OCI-LY1 (cell line): ENCODE measurements at regions not wholly inside any gene's neighbourhood (a gene's known extent, or its start where the extent isn't known, plus 50 kb on each side); places are given as distances from the start of the nearest gene placed in this dataset.
A peak's percentile ranks its signal among the peaks of the same experiment; 100 is the strongest.

Experiments
- H2AFZ ChIP-seq: fragments of 200-600 bp; sonication (generic), shearing (Covaris generic); 2 replicates; pipeline ENCODE4 v1.6.0; 2014; ENCODE audit warnings: antibody characterized with exemption, mild to moderate bottlenecking, low read length
- H3F3A ChIP-seq: fragments of 200-600 bp; sonication (generic), shearing (Covaris generic); 2 replicates; pipeline ENCODE4 v1.6.0; 2014; ENCODE audit warnings: mild to moderate bottlenecking, antibody characterized with exemption, low read length, moderate library complexity; ENCODE audit not compliant: insufficient read depth
- H3K27ac ChIP-seq: fragments of 200-600 bp; sonication (generic); 2 replicates; pipeline ENCODE4 v1.5.1; 2014; ENCODE audit warnings: low read length, mixed run types, mild to moderate bottlenecking, low read depth; ENCODE audit not compliant: poor library complexity, severe bottlenecking
- H3K27me3 ChIP-seq: fragments of 200-600 bp; sonication (generic); 2 replicates; pipeline ENCODE4 v1.6.0; 2014; ENCODE audit warnings: antibody characterized with exemption, mild to moderate bottlenecking, low read length, moderate library complexity; ENCODE audit not compliant: insufficient read depth
- H3K36me3 ChIP-seq: fragments of 200-600 bp; sonication (generic); 2 replicates; pipeline ENCODE4 v1.6.1; 2014; ENCODE audit warnings: mild to moderate bottlenecking, antibody characterized with exemption, low read length, moderate library complexity, mixed read lengths; ENCODE audit not compliant: insufficient read depth
- H3K4me1 ChIP-seq: fragments of 200-600 bp; sonication (generic); 2 replicates; pipeline ENCODE4 v1.5.1; 2014; ENCODE audit warnings: mild to moderate bottlenecking, low read length, moderate library complexity; ENCODE audit not compliant: insufficient read depth, severe bottlenecking
- H3K4me2 ChIP-seq: fragments of 200-600 bp; sonication (generic), shearing (Covaris generic); 2 replicates; pipeline ENCODE4 v1.6.1; 2014; ENCODE audit warnings: low read length
- H3K4me3 ChIP-seq: fragments of 200-600 bp; sonication (generic); 2 replicates; pipeline ENCODE4 v1.5.1; 2014; ENCODE audit warnings: low read length, low read depth, mild to moderate bottlenecking, mixed read lengths; ENCODE audit not compliant: poor library complexity, severe bottlenecking
- H3K79me2 ChIP-seq: fragments of 200-600 bp; shearing (Covaris generic); 2 replicates; pipeline ENCODE4 v1.6.1; 2016; ENCODE audit warnings: mixed run types, low read length, mixed read lengths; ENCODE audit not compliant: insufficient read depth
- H3K9ac ChIP-seq: fragments of 200-600 bp; sonication (generic), shearing (Covaris generic); 2 replicates; pipeline ENCODE4 v1.6.1; 2014; ENCODE audit warnings: mild to moderate bottlenecking, low read length, mixed read lengths
- H3K9me2 ChIP-seq: fragments of 200-600 bp; sonication (generic), shearing (Covaris generic); 2 replicates; pipeline ENCODE4 v1.6.1; 2014; ENCODE audit warnings: low read depth, mild to moderate bottlenecking, low read length, mixed read lengths
- H3K9me3 ChIP-seq: fragments of 200-600 bp; shearing (Covaris generic); 2 replicates; pipeline ENCODE4 v1.6.1; 2014; ENCODE audit warnings: low read length, mixed read lengths
- H4K20me1 ChIP-seq: fragments of 200-600 bp; sonication (generic), shearing (Covaris generic); 2 replicates; pipeline ENCODE4 v1.6.0; 2016; ENCODE audit warnings: mild to moderate bottlenecking, low read length; ENCODE audit not compliant: insufficient read depth
- EZH2 ChIP-seq: fragments of 200-600 bp; sonication (generic), shearing (Covaris generic); IDR thresholded peaks from 2 replicates; pipeline ENCODE4 v1.8.0; 2017; ENCODE audit warnings: borderline replicate concordance, mixed run types, mild to moderate bottlenecking, antibody characterized with exemption, low read length, moderate library complexity, mixed read lengths
- TF ChIP-seq, protein P1 (sequence below): fragments of 200-600 bp; sonication (generic), shearing (Covaris generic); IDR thresholded peaks from 2 replicates; pipeline ENCODE4 v1.5.1; 2017; ENCODE audit warnings: mild to moderate bottlenecking, antibody characterized with exemption, low read length, moderate library complexity, mixed read lengths

DNA sequence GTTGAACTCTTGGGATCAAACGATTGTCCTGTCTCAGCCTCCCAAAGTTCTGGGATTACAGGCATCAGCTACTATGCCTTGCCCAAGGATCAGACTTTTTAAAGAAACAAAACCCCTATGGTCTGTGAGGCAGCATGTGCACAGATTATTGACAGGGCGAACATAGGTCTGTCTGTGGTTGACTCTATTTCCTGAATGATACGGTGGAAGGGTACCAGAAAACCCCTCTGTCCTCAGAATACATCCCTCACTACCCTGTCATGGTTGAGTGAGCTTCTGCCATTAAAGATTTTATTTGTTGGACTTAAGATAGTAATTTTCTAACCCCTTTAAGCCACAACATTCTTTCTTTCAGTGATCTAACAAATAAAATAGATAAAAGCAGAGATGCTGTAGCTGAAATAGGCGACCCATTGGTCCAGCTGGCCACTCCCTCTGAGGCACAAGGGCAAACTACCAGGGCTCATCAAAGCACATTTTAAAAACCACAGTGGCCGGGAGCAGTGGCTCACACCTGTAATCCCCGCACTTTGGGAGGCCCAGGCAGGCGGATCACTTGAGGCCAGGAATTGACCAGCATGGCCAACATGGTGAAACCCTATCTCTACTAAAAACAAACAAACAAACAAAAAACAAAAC, 84.9 kb upstream of the ANKRD55 start:
- Histone ChIP-seq H2AFZ (no peak overlapping the region), H3K79me2 (no peaks in the 10 kb centered on the region), H3K9ac (no peak overlapping the region), H3K4me3 (no peak overlapping the region), H3K9me2 (no peaks in the 10 kb centered on the region), H3F3A (no peaks in the 10 kb centered on the region), H3K9me3 (no peaks in the 10 kb centered on the region), H4K20me1 (no peaks in the 10 kb centered on the region), H3K27me3 (no peaks in the 10 kb centered on the region), H3K4me1 (peaks cover 9% of the 10 kb centered on the region), H3K4me2 (no peak overlapping the region), H3K36me3 (no peaks in the 10 kb centered on the region), H3K27ac (no peak overlapping the region)
- no peak for TF ChIP-seq EZH2
- TF ChIP-seq, protein P1, sequence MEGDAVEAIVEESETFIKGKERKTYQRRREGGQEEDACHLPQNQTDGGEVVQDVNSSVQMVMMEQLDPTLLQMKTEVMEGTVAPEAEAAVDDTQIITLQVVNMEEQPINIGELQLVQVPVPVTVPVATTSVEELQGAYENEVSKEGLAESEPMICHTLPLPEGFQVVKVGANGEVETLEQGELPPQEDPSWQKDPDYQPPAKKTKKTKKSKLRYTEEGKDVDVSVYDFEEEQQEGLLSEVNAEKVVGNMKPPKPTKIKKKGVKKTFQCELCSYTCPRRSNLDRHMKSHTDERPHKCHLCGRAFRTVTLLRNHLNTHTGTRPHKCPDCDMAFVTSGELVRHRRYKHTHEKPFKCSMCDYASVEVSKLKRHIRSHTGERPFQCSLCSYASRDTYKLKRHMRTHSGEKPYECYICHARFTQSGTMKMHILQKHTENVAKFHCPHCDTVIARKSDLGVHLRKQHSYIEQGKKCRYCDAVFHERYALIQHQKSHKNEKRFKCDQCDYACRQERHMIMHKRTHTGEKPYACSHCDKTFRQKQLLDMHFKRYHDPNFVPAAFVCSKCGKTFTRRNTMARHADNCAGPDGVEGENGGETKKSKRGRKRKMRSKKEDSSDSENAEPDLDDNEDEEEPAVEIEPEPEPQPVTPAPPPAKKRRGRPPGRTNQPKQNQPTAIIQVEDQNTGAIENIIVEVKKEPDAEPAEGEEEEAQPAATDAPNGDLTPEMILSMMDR = no peak

DNA sequence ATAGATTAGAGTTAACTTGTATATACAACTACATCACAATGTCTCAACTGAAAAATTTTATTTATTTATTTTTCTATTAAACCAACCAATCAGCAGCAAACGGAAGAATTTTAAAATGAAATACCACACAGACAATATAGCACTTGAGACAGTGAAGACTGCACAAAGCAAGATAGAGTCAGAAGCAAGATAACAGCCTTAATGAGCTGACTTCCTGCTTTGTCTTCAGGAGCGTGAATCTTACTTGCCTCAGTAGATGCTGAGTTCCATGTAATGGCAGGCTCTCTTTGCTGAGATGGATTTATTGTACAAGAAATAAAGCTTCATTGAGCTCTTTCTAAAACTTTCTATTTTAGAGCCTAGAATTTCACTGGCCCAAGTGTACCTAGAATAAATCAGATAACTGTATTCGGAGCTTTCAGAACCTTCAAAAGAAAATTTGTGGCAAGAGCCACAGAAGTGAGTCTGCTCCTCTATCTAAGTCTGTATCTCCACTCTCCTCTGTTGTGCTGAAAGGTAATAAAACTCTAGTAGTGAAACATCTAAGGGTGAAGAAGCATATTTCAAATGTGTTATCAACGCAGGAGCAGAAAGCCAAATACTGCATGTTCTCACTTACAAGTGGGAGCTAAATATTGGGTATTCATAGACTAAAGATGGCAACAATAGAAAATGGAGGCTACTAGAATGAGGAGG, 83.3 kb upstream of the ANKRD55 start:
- no peak overlapping the region for H3K9ac ChIP-seq
- H3K4me3 ChIP-seq = no peak overlapping the region
- H3K4me1 ChIP-seq = peaks cover 15% of the 10 kb centered on the region
- no peaks in the 10 kb centered on the region for H3K9me2 ChIP-seq
- no peak for TF ChIP-seq EZH2
- TF ChIP-seq, protein P1 = no peak
- no peaks in the 10 kb centered on the region for H3K27me3 ChIP-seq
- no peaks in the 10 kb centered on the region for H3K79me2 ChIP-seq
- no peaks in the 10 kb centered on the region for H3F3A ChIP-seq
- no peaks in the 10 kb centered on the region for H4K20me1 ChIP-seq
- H3K9me3 ChIP-seq = no peaks in the 10 kb centered on the region
- no peaks in the 10 kb centered on the region for H3K36me3 ChIP-seq
- H3K4me2 ChIP-seq = no peak overlapping the region
- H3K27ac ChIP-seq = no peak overlapping the region
- H2AFZ ChIP-seq = no peak overlapping the region

DNA sequence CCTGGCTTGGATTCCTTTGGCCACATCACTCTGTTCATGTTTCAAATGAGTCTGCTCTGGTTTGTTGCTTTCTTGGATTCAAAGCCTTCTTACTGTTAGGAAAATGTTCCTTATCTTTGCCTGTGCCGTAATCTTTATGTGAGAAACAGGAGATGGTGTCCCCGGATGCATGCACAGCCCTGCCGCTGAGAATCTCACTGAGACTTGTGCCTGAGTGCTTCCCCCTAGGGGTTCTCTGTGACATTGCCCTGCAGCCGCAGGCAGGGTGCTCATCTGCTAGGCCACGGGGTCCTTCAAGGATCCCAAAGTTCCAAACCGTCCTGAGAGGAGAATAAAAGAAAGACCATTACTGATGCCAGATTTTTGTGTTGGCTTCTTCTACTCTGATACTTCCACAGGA, 81.4 kb upstream of the ANKRD55 start:
- Histone ChIP-seq H3K4me3 (no peak overlapping the region), H3K9ac (no peak overlapping the region), H3K79me2 (no peaks in the 10 kb centered on the region), H3F3A (no peaks in the 10 kb centered on the region), H3K36me3 (no peaks in the 10 kb centered on the region), H4K20me1 (no peaks in the 10 kb centered on the region), H3K9me2 (no peaks in the 10 kb centered on the region), H3K27ac (no peak overlapping the region), H3K27me3 (no peaks in the 10 kb centered on the region), H2AFZ (no peak overlapping the region), H3K4me1 (peaks cover 13% of the 10 kb centered on the region), H3K4me2 (no peak overlapping the region), H3K9me3 (no peaks in the 10 kb centered on the region)
- TF ChIP-seq, protein P1 = peak; percentile 88
- no peak for TF ChIP-seq EZH2
